K562 (cell line): ENCODE measurements at regions not wholly inside any gene's neighbourhood (a gene's known extent, or its start where the extent isn't known, plus 50 kb on each side); places are given as distances from the start of the nearest gene placed in this dataset.

Experiments used
- BHLHE40 ChIP-seq: IDR thresholded peaks from 2 replicates; pipeline ENCODE4 v1.6.1; 2011; ENCODE audit warnings: low read length, improper control_type of control experiment
- BRD4 ChIP-seq: fragments of 200-600 bp; sonication (generic); IDR thresholded peaks from 2 replicates; pipeline ENCODE4 v1.6.1; 2017; ENCODE audit warnings: inconsistent platforms
- CHD1 ChIP-seq: fragments of 200-600 bp; sonication (generic); IDR thresholded peaks from one replicate; pipeline ENCODE4 v1.6.1; 2012; ENCODE audit warnings: mild to moderate bottlenecking, moderate library complexity, low read length, inconsistent platforms
- MTA2 ChIP-seq: fragments of 450-650 bp; IDR thresholded peaks from 2 replicates; pipeline ENCODE4 v1.6.1; 2016; ENCODE audit warnings: low read depth
- PHB2 ChIP-seq: fragments of 450-650 bp; IDR thresholded peaks from 2 replicates; pipeline ENCODE4 v1.6.1; 2017; ENCODE audit warnings: low read depth
- TF ChIP-seq, protein P1 (sequence below): IDR thresholded peaks from 3 replicates; pipeline ENCODE4 v1.6.1; 2011; ENCODE audit warnings: borderline replicate concordance, mild to moderate bottlenecking; ENCODE audit not compliant: insufficient read length, insufficient read depth
- TF ChIP-seq, protein P2 (sequence below): fragments of 250-450 bp; sonication (Bioruptor Pico); IDR thresholded peaks from 2 replicates; pipeline ENCODE4 v1.9.0; 2021; ENCODE audit warnings: mild to moderate bottlenecking, inconsistent platforms
- TF ChIP-seq, protein P3 (sequence below): sonication (generic); formaldehyde crosslinking; IDR thresholded peaks from 2 replicates; pipeline ENCODE4 v1.8.1; 2023; ENCODE audit warnings: mild to moderate bottlenecking, missing genetic modification reagents
- TF ChIP-seq, protein P4 (sequence below): fragments of 250-450 bp; sonication (Bioruptor Pico); IDR thresholded peaks from 2 replicates; pipeline ENCODE4 v1.4.0; 2020; ENCODE audit warnings: mild to moderate bottlenecking, moderate library complexity
- TF ChIP-seq, protein P5 (sequence below): sonication (generic); formaldehyde crosslinking; IDR thresholded peaks from 2 replicates; pipeline ENCODE4 v1.8.1; 2023; ENCODE audit warnings: missing genetic modification reagents, mild to moderate bottlenecking, borderline replicate concordance

DNA sequence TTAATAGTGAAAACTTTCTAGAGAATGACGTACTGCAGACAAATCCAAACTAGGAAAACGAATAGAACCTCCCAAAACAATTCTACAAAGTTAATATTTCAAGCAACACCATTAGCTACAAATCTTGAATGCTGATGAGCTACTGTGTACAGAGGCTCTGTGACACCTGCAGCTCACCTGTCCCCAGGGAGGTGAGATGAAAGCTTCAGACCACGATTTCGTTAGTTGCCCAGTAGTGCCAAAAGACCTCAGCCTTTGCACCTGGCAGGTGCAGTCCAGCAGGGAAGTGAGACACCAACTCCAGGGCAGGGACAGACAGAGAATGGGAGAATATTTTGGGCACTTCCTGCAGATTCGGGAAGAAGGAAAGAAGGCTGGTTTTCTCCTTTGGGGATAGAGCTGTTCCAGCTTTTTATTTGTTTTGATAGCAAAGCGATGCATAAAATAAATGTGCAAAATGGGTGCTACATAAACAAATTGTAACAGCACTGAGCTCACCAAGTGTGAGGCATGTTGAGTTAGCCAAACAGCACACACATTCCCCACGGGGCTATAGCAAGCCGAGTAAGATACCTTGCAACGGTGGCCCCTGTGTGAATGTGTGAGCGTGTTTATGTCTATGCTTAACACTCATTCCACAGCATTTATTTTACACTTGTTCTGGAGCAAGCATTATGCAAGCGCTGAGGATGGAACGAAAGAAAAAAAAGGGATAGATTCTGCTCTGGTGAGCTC lies 1024.8 kb upstream of the AUTS2 start:
- no peak for TF ChIP-seq CHD1
- TF ChIP-seq BHLHE40, result no peak
- TF ChIP-seq PHB2, result no peak
- TF ChIP-seq BRD4, result no peak
- TF ChIP-seq, protein P1, sequence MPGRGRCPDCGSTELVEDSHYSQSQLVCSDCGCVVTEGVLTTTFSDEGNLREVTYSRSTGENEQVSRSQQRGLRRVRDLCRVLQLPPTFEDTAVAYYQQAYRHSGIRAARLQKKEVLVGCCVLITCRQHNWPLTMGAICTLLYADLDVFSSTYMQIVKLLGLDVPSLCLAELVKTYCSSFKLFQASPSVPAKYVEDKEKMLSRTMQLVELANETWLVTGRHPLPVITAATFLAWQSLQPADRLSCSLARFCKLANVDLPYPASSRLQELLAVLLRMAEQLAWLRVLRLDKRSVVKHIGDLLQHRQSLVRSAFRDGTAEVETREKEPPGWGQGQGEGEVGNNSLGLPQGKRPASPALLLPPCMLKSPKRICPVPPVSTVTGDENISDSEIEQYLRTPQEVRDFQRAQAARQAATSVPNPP, result no peak
- TF ChIP-seq, protein P2, sequence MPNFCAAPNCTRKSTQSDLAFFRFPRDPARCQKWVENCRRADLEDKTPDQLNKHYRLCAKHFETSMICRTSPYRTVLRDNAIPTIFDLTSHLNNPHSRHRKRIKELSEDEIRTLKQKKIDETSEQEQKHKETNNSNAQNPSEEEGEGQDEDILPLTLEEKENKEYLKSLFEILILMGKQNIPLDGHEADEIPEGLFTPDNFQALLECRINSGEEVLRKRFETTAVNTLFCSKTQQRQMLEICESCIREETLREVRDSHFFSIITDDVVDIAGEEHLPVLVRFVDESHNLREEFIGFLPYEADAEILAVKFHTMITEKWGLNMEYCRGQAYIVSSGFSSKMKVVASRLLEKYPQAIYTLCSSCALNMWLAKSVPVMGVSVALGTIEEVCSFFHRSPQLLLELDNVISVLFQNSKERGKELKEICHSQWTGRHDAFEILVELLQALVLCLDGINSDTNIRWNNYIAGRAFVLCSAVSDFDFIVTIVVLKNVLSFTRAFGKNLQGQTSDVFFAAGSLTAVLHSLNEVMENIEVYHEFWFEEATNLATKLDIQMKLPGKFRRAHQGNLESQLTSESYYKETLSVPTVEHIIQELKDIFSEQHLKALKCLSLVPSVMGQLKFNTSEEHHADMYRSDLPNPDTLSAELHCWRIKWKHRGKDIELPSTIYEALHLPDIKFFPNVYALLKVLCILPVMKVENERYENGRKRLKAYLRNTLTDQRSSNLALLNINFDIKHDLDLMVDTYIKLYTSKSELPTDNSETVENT (CRISPR knock-in tag), result no peak
- TF ChIP-seq, protein P3, sequence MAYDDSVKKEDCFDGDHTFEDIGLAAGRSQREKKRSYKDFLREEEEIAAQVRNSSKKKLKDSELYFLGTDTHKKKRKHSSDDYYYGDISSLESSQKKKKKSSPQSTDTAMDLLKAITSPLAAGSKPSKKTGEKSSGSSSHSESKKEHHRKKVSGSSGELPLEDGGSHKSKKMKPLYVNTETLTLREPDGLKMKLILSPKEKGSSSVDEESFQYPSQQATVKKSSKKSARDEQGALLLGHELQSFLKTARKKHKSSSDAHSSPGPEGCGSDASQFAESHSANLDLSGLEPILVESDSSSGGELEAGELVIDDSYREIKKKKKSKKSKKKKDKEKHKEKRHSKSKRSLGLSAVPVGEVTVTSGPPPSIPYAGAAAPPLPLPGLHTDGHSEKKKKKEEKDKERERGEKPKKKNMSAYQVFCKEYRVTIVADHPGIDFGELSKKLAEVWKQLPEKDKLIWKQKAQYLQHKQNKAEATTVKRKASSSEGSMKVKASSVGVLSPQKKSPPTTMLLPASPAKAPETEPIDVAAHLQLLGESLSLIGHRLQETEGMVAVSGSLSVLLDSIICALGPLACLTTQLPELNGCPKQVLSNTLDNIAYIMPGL (CRISPR knock-in tag), result no peak
- TF ChIP-seq MTA2, result no peak
- TF ChIP-seq, protein P4, sequence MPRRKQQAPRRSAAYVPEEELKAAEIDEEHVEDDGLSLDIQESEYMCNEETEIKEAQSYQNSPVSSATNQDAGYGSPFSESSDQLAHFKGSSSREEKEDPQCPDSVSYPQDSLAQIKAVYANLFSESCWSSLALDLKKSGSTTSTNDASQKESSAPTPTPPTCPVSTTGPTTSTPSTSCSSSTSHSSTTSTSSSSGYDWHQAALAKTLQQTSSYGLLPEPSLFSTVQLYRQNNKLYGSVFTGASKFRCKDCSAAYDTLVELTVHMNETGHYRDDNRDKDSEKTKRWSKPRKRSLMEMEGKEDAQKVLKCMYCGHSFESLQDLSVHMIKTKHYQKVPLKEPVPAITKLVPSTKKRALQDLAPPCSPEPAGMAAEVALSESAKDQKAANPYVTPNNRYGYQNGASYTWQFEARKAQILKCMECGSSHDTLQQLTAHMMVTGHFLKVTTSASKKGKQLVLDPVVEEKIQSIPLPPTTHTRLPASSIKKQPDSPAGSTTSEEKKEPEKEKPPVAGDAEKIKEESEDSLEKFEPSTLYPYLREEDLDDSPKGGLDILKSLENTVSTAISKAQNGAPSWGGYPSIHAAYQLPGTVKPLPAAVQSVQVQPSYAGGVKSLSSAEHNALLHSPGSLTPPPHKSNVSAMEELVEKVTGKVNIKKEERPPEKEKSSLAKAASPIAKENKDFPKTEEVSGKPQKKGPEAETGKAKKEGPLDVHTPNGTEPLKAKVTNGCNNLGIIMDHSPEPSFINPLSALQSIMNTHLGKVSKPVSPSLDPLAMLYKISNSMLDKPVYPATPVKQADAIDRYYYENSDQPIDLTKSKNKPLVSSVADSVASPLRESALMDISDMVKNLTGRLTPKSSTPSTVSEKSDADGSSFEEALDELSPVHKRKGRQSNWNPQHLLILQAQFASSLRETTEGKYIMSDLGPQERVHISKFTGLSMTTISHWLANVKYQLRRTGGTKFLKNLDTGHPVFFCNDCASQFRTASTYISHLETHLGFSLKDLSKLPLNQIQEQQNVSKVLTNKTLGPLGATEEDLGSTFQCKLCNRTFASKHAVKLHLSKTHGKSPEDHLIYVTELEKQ (CRISPR knock-in tag), result no peak
- TF ChIP-seq, protein P5, sequence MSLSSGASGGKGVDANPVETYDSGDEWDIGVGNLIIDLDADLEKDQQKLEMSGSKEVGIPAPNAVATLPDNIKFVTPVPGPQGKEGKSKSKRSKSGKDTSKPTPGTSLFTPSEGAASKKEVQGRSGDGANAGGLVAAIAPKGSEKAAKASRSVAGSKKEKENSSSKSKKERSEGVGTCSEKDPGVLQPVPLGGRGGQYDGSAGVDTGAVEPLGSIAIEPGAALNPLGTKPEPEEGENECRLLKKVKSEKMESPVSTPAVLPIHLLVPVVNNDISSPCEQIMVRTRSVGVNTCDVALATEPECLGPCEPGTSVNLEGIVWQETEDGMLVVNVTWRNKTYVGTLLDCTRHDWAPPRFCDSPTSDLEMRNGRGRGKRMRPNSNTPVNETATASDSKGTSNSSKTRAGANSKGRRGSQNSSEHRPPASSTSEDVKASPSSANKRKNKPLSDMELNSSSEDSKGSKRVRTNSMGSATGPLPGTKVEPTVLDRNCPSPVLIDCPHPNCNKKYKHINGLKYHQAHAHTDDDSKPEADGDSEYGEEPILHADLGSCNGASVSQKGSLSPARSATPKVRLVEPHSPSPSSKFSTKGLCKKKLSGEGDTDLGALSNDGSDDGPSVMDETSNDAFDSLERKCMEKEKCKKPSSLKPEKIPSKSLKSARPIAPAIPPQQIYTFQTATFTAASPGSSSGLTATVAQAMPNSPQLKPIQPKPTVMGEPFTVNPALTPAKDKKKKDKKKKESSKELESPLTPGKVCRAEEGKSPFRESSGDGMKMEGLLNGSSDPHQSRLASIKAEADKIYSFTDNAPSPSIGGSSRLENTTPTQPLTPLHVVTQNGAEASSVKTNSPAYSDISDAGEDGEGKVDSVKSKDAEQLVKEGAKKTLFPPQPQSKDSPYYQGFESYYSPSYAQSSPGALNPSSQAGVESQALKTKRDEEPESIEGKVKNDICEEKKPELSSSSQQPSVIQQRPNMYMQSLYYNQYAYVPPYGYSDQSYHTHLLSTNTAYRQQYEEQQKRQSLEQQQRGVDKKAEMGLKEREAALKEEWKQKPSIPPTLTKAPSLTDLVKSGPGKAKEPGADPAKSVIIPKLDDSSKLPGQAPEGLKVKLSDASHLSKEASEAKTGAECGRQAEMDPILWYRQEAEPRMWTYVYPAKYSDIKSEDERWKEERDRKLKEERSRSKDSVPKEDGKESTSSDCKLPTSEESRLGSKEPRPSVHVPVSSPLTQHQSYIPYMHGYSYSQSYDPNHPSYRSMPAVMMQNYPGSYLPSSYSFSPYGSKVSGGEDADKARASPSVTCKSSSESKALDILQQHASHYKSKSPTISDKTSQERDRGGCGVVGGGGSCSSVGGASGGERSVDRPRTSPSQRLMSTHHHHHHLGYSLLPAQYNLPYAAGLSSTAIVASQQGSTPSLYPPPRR (CRISPR knock-in tag), result no peak
